NCI-H1105 (cell line): ENCODE measurements at regions not wholly inside any gene's neighbourhood (a gene's known extent, or its start where the extent isn't known, plus 50 kb on each side); places are given as distances from the start of the nearest gene placed in this dataset.
"Not testable (repeated sequence)": the region's sequence is repeated elsewhere in the genome, so short reads cannot be mapped to it uniquely, and the experiment has no call there.

ENCODE experiments used
- DNase-seq: peaks from one replicate; lab custom pipeline; 2025; lab: John Stamatoyannopoulos, UW

GRCh38 chr5:6273749-6274148 lies 104.6 kb downstream of the MED10 start:
- DNase-seq = no peak

- no peak for DNase-seq
These were observed 105.1 kb downstream of the MED10 start for GRCh38 chr5:6273090-6273735.

- DNase-seq = no peak
These were observed 108.4 kb downstream of the MED10 start for GRCh38 chr5:6269925-6270324.

GRCh38 chr5:6266671-6267197 lies 111.6 kb downstream of the MED10 start:
- DNase-seq = no peak

- no peak for DNase-seq
These were observed 114.0 kb downstream of the MED10 start for GRCh38 chr5:6264394-6264793.

- no peak for DNase-seq
These were observed 115.5 kb downstream of the MED10 start for GRCh38 chr5:6262651-6263363.

GRCh38 chr5:6261668-6262067 lies 116.7 kb downstream of the MED10 start:
- no peak for DNase-seq

GRCh38 chr5:6261256-6261655 lies 117.1 kb downstream of the MED10 start:
- DNase-seq = no peak

GRCh38 chr5:6260846-6261245 lies 117.5 kb downstream of the MED10 start:
- no peak for DNase-seq

GRCh38 chr5:6256901-6257300 lies 121.4 kb downstream of the MED10 start:
- no peak for DNase-seq

GRCh38 chr5:6255956-6256355 lies 122.4 kb downstream of the MED10 start:
- no peak for DNase-seq

GRCh38 chr5:6253846-6254245 lies 124.5 kb downstream of the MED10 start:
- DNase-seq = no peak

- DNase-seq = no peak
These were observed 125.1 kb downstream of the MED10 start for GRCh38 chr5:6253281-6253680.

- no peak for DNase-seq
These were observed 125.8 kb downstream of the MED10 start for GRCh38 chr5:6252581-6252980.

- no peak for DNase-seq
These were observed 126.7 kb downstream of the MED10 start for GRCh38 chr5:6251565-6252102.

- no peak for DNase-seq
These were observed 128.2 kb downstream of the MED10 start for GRCh38 chr5:6250121-6250520.

GRCh38 chr5:6248132-6248531 lies 130.2 kb downstream of the MED10 start:
- DNase-seq = no peak

- DNase-seq = no peak
These were observed 131.4 kb downstream of the MED10 start for GRCh38 chr5:6246820-6247437.

GRCh38 chr5:6244339-6244714 lies 134.0 kb downstream of the MED10 start:
- no peak for DNase-seq

GRCh38 chr5:6243706-6244338 lies 134.5 kb downstream of the MED10 start:
- DNase-seq = no peak

- not testable (repeated sequence) for DNase-seq
These were observed 137.3 kb downstream of the MED10 start for GRCh38 chr5:6241056-6241455.

- no peak for DNase-seq
These were observed 141.4 kb downstream of the MED10 start for GRCh38 chr5:6236858-6237481.
